H1 (cell line): ENCODE measurements at regions not wholly inside any gene's neighbourhood (a gene's known extent, or its start where the extent isn't known, plus 50 kb on each side); places are given as distances from the start of the nearest gene placed in this dataset.

Experiments
- CTCF ChIA-PET: fragments of 300-600 bp; sonication (Branson Sonifier 250); formaldehyde crosslinking; loops from one replicate; lab custom pipeline; 2021; ENCODE audit not compliant: partially characterized antibody; lab: Charles Lee
- POLR2A ChIA-PET: fragments of 300-600 bp; sonication (Branson Sonifier 250); formaldehyde crosslinking; loops from one replicate; lab custom pipeline; 2021; ENCODE audit warnings: inconsistent platforms; ENCODE audit not compliant: partially characterized antibody; lab: Charles Lee
- DNase-seq, 2 experiments: peaks; one replicate each; pipeline versions ENCODE4 v3.0.0 to v3.0.0-alpha.2; 2010 to 2022; ENCODE audit warnings: low spot score in 2 of 2, low read depth in 1 of 2, mixed read lengths in 1 of 2
- FAIRE-seq: peaks from 2 replicates; lab custom pipeline; 2011; peaks lifted over from hg19 to GRCh38; lab: Jason Lieb, UNC
- H2AFZ ChIP-seq: 2 replicates; pipeline ENCODE4 v1.8.1; 2012; ENCODE audit warnings: low read length, inconsistent platforms
- H2AK5ac ChIP-seq: 2 replicates; pipeline ENCODE4 v1.6.1; 2013; ENCODE audit warnings: low read depth, low read length
- H2BK120ac ChIP-seq: replicated peaks from 2 replicates; pipeline ENCODE3; 2013; ENCODE audit warnings: low read depth, low read length, inconsistent platforms
- H2BK12ac ChIP-seq: 2 replicates; pipeline ENCODE4 v1.6.1; 2013; ENCODE audit warnings: low read depth, low read length
- H2BK15ac ChIP-seq: 2 replicates; pipeline ENCODE4 v1.6.1; 2013; ENCODE audit warnings: low read length
- H2BK20ac ChIP-seq: 2 replicates; pipeline ENCODE4 v1.6.1; 2013; ENCODE audit warnings: low read length
- H2BK5ac ChIP-seq: 2 replicates; pipeline ENCODE4 v1.6.1; 2013; ENCODE audit warnings: low read depth, low read length
- H3K14ac ChIP-seq: 2 replicates; pipeline ENCODE4 v1.6.1; 2013; ENCODE audit warnings: inconsistent platforms; ENCODE audit not compliant: insufficient read length
- H3K18ac ChIP-seq: 2 replicates; pipeline ENCODE4 v1.6.1; 2013; ENCODE audit warnings: low read length; ENCODE audit errors: extremely low read depth
- H3K23ac ChIP-seq: 2 replicates; pipeline ENCODE4 v1.6.1; 2013; ENCODE audit warnings: inconsistent platforms; ENCODE audit not compliant: insufficient read length
- H3K23me2 ChIP-seq: 2 replicates; pipeline ENCODE4 v1.6.1; 2013; ENCODE audit warnings: low read depth, low read length
- H3K27ac ChIP-seq: 2 replicates; pipeline ENCODE4 v1.6.1; 2011; ENCODE audit warnings: low read depth, low read length, inconsistent platforms
- H3K27me3 ChIP-seq, 4 experiments: replicated peaks in 1 of 4; 1 replicate in 1 of 4; 2 replicates in 3 of 4; pipeline versions ENCODE4 v1.6.1 to v1.8.1; 2011 to 2013; ENCODE audit warnings: low read length in 3 of 4, mild to moderate bottlenecking in 3 of 4, inconsistent platforms in 2 of 4, mixed read lengths in 2 of 4, moderate library complexity in 1 of 4; ENCODE audit not compliant: control insufficient read depth in 3 of 4, insufficient read depth in 3 of 4; ENCODE audit errors: extremely low read depth in 1 of 4
- H3K36me3 ChIP-seq, 4 experiments: 2 replicates each; pipeline versions ENCODE4 v1.6.1 to v1.8.1; 2011 to 2013; ENCODE audit warnings: mild to moderate bottlenecking in 4 of 4, low read length in 3 of 4, moderate library complexity in 2 of 4, control low read depth in 1 of 4, inconsistent platforms in 1 of 4; ENCODE audit not compliant: insufficient read depth in 4 of 4, control insufficient read depth in 2 of 4
- H3K4ac ChIP-seq: replicated peaks from 2 replicates; pipeline ENCODE3; 2013; ENCODE audit warnings: low read length, low read depth, mixed read lengths, inconsistent platforms; ENCODE audit not compliant: insufficient read length
- H3K4me1 ChIP-seq, 4 experiments: replicated peaks in 1 of 4; 1 replicate in 1 of 4; 2 replicates in 3 of 4; pipeline versions ENCODE4 v1.6.1 to v1.8.1; 2011 to 2013; ENCODE audit warnings: low read length in 3 of 4, inconsistent platforms in 2 of 4, mixed read lengths in 1 of 4; ENCODE audit not compliant: insufficient read depth in 4 of 4, control insufficient read depth in 3 of 4
- H3K4me2 ChIP-seq, 2 experiments: 2 replicates each; pipeline versions ENCODE4 v1.6.1 to v1.8.1; 2011 to 2013; ENCODE audit warnings: low read depth in 2 of 2, low read length in 2 of 2, control low read depth in 1 of 2, inconsistent platforms in 1 of 2, mild to moderate bottlenecking in 1 of 2; ENCODE audit not compliant: insufficient read depth in 1 of 2
- H3K4me3 ChIP-seq, 4 experiments: fragments of 200-600, 300-600 bp in 1 of 4; sonication (generic), shearing (Covaris generic), sonication (Bioruptor Twin) in 1 of 4; 2 replicates each; pipeline versions ENCODE4 v1.5.1 to v1.8.1; 2011 to 2016; ENCODE audit warnings: low read length in 4 of 4, low read depth in 3 of 4, control low read depth in 2 of 4, inconsistent platforms in 2 of 4, mild to moderate bottlenecking in 2 of 4, mixed read lengths in 1 of 4, moderate library complexity in 1 of 4; ENCODE audit not compliant: insufficient read depth in 2 of 4; ENCODE audit errors: extremely low read depth in 1 of 4
- H3K56ac ChIP-seq: replicated peaks from 2 replicates; pipeline ENCODE3; 2013; ENCODE audit warnings: low read depth, mild to moderate bottlenecking, mixed read lengths, low read length, inconsistent platforms; ENCODE audit not compliant: insufficient read length
- H3K79me1 ChIP-seq: 2 replicates; pipeline ENCODE4 v1.6.1; 2013; ENCODE audit warnings: low read depth, low read length, control low read depth
- H3K79me2 ChIP-seq, 2 experiments: 2 replicates each; pipeline versions ENCODE4 v1.6.1 to v1.8.1; 2012 to 2013; ENCODE audit warnings: low read length in 2 of 2, mild to moderate bottlenecking in 2 of 2, inconsistent platforms in 1 of 2; ENCODE audit not compliant: insufficient read depth in 2 of 2, control insufficient read depth in 1 of 2
- H3K9ac ChIP-seq, 4 experiments: replicated peaks in 1 of 4; 1 replicate in 1 of 4; 2 replicates in 3 of 4; pipeline versions ENCODE4 v1.6.1 to v1.8.1; 2011 to 2013; ENCODE audit warnings: low read depth in 3 of 4, low read length in 3 of 4, control low read depth in 2 of 4, mild to moderate bottlenecking in 2 of 4, moderate library complexity in 2 of 4, inconsistent platforms in 1 of 4; ENCODE audit errors: extremely low read depth in 1 of 4
- H3K9me3 ChIP-seq, 2 experiments: 2 replicates each; pipeline versions ENCODE4 v1.6.1 to v1.8.1; 2012 to 2013; ENCODE audit warnings: mild to moderate bottlenecking in 2 of 2, moderate library complexity in 2 of 2, control low read depth in 1 of 2, inconsistent platforms in 1 of 2, low read depth in 1 of 2, low read length in 1 of 2, mixed read lengths in 1 of 2; ENCODE audit not compliant: insufficient read depth in 2 of 2
- H4K20me1 ChIP-seq, 2 experiments: replicated peaks in 1 of 2; 2 replicates each; pipeline versions ENCODE3 to v1.8.1; 2011 to 2013; ENCODE audit warnings: inconsistent platforms in 2 of 2, low read length in 2 of 2, mild to moderate bottlenecking in 1 of 2; ENCODE audit not compliant: insufficient read depth in 2 of 2, control insufficient read depth in 1 of 2
- H4K5ac ChIP-seq: 2 replicates; pipeline ENCODE4 v1.6.1; 2013; ENCODE audit warnings: low read length, low read depth, mixed read lengths, inconsistent platforms; ENCODE audit not compliant: insufficient read length
- H4K8ac ChIP-seq: 2 replicates; pipeline ENCODE4 v1.8.0; 2013; ENCODE audit warnings: mild to moderate bottlenecking, moderate library complexity, low read length, inconsistent platforms; ENCODE audit not compliant: insufficient read depth; ENCODE audit errors: extremely low read depth
- H4K91ac ChIP-seq: replicated peaks from 2 replicates; pipeline ENCODE3; 2013; ENCODE audit warnings: low read length, mixed read lengths, inconsistent platforms; ENCODE audit not compliant: insufficient read length
- BACH1 ChIP-seq: IDR thresholded peaks from 2 replicates; pipeline ENCODE4 v1.6.1; 2012; ENCODE audit warnings: low read length, improper control_type of control experiment
- E2F6 ChIP-seq: IDR thresholded peaks from 2 replicates; pipeline ENCODE4 v1.6.1; 2012; ENCODE audit warnings: inconsistent platforms
- FOSL1 ChIP-seq: IDR thresholded peaks from 2 replicates; pipeline ENCODE4 v1.6.1; 2011; ENCODE audit warnings: mild to moderate bottlenecking, low read depth, low read length, moderate library complexity; ENCODE audit not compliant: insufficient read depth
- JUN ChIP-seq: IDR thresholded peaks from 2 replicates; pipeline ENCODE4 v1.6.1; 2011; ENCODE audit warnings: low read depth, mild to moderate bottlenecking, improper control_type of control experiment, low read length
- WGBS, 2 experiments: shearing (Covaris generic) in 1 of 2; methylation state at CpG; one replicate each; pipeline versions ENCODE4 v1.1.6 to v1.1.7; 2013 to 2015; ENCODE audit warnings: low lambda C conversion rate in 2 of 2, mixed read lengths in 2 of 2, inconsistent platforms in 1 of 2, low coverage in 1 of 2, missing lambda C conversion rate in 1 of 2; ENCODE audit not compliant: insufficient replicate concordance in 2 of 2, insufficient coverage in 1 of 2, insufficient read length in 1 of 2; ENCODE audit errors: extremely low coverage in 1 of 2, missing lambda C conversion rate in 1 of 2; 5-methylcytosine and 5-hydroxymethylcytosine counted together

- POLR2A ChIA-PET = no interaction called here
- 91% methylated on average over 3 of the region's 3 CpGs; no CpG with 5 or more reads in 1 of the 2 experiments for WGBS, 2 experiments
- no peak overlapping the region for H3K9ac ChIP-seq
- H3K14ac ChIP-seq = no peak overlapping the region
- no peaks in the 10 kb centered on the region for H4K20me1 ChIP-seq
- TF ChIP-seq JUN = no peak
- TF ChIP-seq E2F6 = no peak
- TF ChIP-seq FOSL1 = no peak
- no peak for TF ChIP-seq BACH1
- TF ChIP-seq, all 59 proteins: peak for 0
- Histone ChIP-seq H3K27ac (no peak overlapping the region), H3K23me2 (no peaks in the 10 kb centered on the region), H3K18ac (no peak overlapping the region), H2BK5ac (no peak overlapping the region), H2AK5ac (no peak overlapping the region), H2BK12ac (no peak overlapping the region), H3K9me3 (no peaks in the 10 kb centered on the region), H3K79me1 (no peaks in the 10 kb centered on the region), H3K4me3 (no peak overlapping the region), H2BK20ac (no peak overlapping the region), H2BK120ac (no peak overlapping the region), H3K36me3 (no peaks in the 10 kb centered on the region), H3K4me2 (no peak overlapping the region), H3K56ac (no peak overlapping the region), H3K27me3 (no peaks in the 10 kb centered on the region), H3K4ac (no peak overlapping the region), H3K4me1 (no peaks in the 10 kb centered on the region), H3K79me2 (no peaks in the 10 kb centered on the region), H2BK15ac (no peak overlapping the region), H4K8ac (no peak overlapping the region), H3K23ac (no peak overlapping the region), H4K91ac (no peak overlapping the region), H4K5ac (no peak overlapping the region), H2AFZ (no peak overlapping the region; the same call in 1 of the 2 replicates)
- DNase-seq (no peak), FAIRE-seq (no peak)
- CTCF ChIA-PET = interaction anchor here (0.7 to 2.1 kb wide), 2 partner anchors 14 to 16 kb away, joined by 3 to 10 read pairs; no protein-coding TSS in a partner anchor
Measured at GRCh38 chr7:18305866-18306265, 189.7 kb upstream of the HDAC9 start.
